ENCODE measurements at regions not wholly inside any gene's neighbourhood (a gene's known extent, or its start where the extent isn't known, plus 50 kb on each side); places are given as distances from the start of the nearest gene placed in this dataset.
"Not testable (repeated sequence)": the region's sequence is repeated elsewhere in the genome, so short reads cannot be mapped to it uniquely, and the experiment has no call there.

GRCh38 chr6:48985025-48985424 is 478.0 kb downstream of the MMUT start:
- Histone ChIP-seq H3K27me3 (no peaks in the 10 kb centered on the region), H3K4me3 (no peak overlapping the region), H3K36me3 (no peaks in the 10 kb centered on the region), H3K4me1 (no peaks in the 10 kb centered on the region), H3K27ac (no peak overlapping the region), H3K9me3 (no peaks in the 10 kb centered on the region)
- no peak for DNase-seq (ENCODE audit: low spot score in 2 of 2)
- no peak for TF ChIP-seq CTCF (IDR thresholded peaks at IDR 0.05)
- intact Hi-C loops (cut with DNase I): no loop called here

- intact Hi-C loops (cut with DNase I); H3K9me3 ChIP-seq; H3K27me3 ChIP-seq; DNase-seq (ENCODE audit: low spot score in 2 of 2); H3K27ac ChIP-seq; H3K36me3 ChIP-seq; H3K4me3 ChIP-seq; H3K4me1 ChIP-seq: not testable (repeated sequence)
These were observed 479.1 kb downstream of the MMUT start for GRCh38 chr6:48983968-48984367.

GRCh38 chr6:48983377-48983776 is 479.7 kb downstream of the MMUT start:
- no peaks in the 10 kb centered on the region for H3K9me3 ChIP-seq
- no peak for TF ChIP-seq CTCF (IDR thresholded peaks at IDR 0.05)
- H3K4me3 ChIP-seq: no peak overlapping the region
- no peak overlapping the region for H3K27ac ChIP-seq
- no peaks in the 10 kb centered on the region for H3K4me1 ChIP-seq
- no peak for DNase-seq (ENCODE audit: low spot score in 2 of 2)
- H3K36me3 ChIP-seq: no peaks in the 10 kb centered on the region
- H3K27me3 ChIP-seq: no peaks in the 10 kb centered on the region
- intact Hi-C loops (cut with DNase I): no loop called here

- Histone ChIP-seq H3K27ac (no peak overlapping the region), H3K4me1 (no peaks in the 10 kb centered on the region), H3K27me3 (no peaks in the 10 kb centered on the region), H3K4me3 (no peak overlapping the region), H3K9me3 (no peaks in the 10 kb centered on the region), H3K36me3 (no peaks in the 10 kb centered on the region)
- TF ChIP-seq CTCF (IDR thresholded peaks at IDR 0.05): no peak
- no peak for DNase-seq (ENCODE audit: low spot score in 2 of 2)
- intact Hi-C loops (cut with DNase I): no loop called here
These were observed 483.2 kb downstream of the MMUT start for GRCh38 chr6:48979806-48980205.

- no peak for TF ChIP-seq CTCF (IDR thresholded peaks at IDR 0.05)
- no peaks in the 10 kb centered on the region for H3K9me3 ChIP-seq
- intact Hi-C loops (cut with DNase I): no loop called here
- no peak overlapping the region for H3K27ac ChIP-seq
- no peak overlapping the region for H3K4me3 ChIP-seq
- DNase-seq (ENCODE audit: low spot score in 2 of 2): no peak
- H3K4me1 ChIP-seq: no peaks in the 10 kb centered on the region
- H3K27me3 ChIP-seq: no peaks in the 10 kb centered on the region
- H3K36me3 ChIP-seq: no peaks in the 10 kb centered on the region
These were observed 484.0 kb downstream of the MMUT start for GRCh38 chr6:48979085-48979484.

DNA sequence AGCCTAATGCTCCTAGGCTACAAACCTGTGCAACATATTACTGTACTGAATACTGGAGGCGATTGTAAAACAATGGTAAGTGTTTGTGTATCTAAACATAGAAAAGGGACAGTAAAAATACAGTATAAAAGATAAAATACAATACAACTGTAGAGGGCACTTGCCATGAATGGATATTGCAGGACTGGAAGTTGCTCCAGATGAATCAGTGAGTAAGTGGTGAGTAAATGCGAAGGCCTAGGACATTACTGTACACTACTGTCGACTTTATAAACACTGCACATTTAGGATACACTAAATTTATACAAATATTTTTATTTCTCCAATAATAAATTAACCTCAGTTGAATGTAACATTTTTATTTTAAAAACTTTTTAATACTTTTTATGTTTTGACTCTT is 485.0 kb downstream of the MMUT start:
- Histone ChIP-seq H3K27ac (no peak overlapping the region), H3K36me3 (no peaks in the 10 kb centered on the region), H3K4me3 (no peak overlapping the region), H3K27me3 (no peaks in the 10 kb centered on the region), H3K9me3 (no peaks in the 10 kb centered on the region), H3K4me1 (no peaks in the 10 kb centered on the region)
- intact Hi-C loops (cut with DNase I): no loop called here
- no peak for TF ChIP-seq CTCF (IDR thresholded peaks at IDR 0.05)
- no peak for DNase-seq (ENCODE audit: low spot score in 2 of 2)

All from ascending aorta (tissue), 2 donors.